ENCODE measurements at regions not wholly inside any gene's neighbourhood (a gene's known extent, or its start where the extent isn't known, plus 50 kb on each side); places are given as distances from the start of the nearest gene placed in this dataset.

DNA sequence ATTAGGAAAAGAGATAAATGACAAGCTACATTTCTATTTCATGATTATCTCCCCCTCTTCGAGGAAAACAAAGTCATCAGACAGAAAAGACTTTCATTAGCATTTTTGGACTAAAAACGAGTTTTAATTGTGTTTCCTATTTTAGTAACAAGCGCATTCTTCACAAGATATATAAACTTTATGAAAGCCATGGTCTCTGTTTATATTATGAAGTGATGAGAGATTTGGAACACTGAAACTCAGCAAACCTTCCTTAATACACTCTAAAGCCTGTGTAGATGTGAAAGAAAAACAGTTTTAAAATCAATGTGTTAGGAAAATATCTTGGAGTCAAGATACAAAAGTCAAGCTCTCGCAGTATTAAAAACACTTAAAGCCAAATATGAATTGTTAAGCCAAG lies 539.1 kb downstream of the LRFN5 start:
- H3K36me3 ChIP-seq (ENCODE audit: control insufficient read depth in 2 of 3, insufficient read depth in 3 of 3, low read length in 3 of 3) = no peaks in the 10 kb centered on the region
- no peak for FAIRE-seq
- no peak overlapping the region for H3K9ac ChIP-seq (ENCODE audit: low read length in 3 of 3)
- H3K27ac ChIP-seq (ENCODE audit: low read depth in 2 of 2, low read length in 2 of 2) = no peak overlapping the region
- no peaks in the 10 kb centered on the region for H3K9me3 ChIP-seq (ENCODE audit: control insufficient read depth in 2 of 3, insufficient read depth in 1 of 3, low read length in 3 of 3)
- intact Hi-C loops (cut with DNase I) = no loop called here
- H3K4me1 ChIP-seq (ENCODE audit: control insufficient read depth in 2 of 3, insufficient read depth in 2 of 3, low read depth in 1 of 3, low read length in 3 of 3) = no peaks in the 10 kb centered on the region
- no peak overlapping the region for H3K4me3 ChIP-seq (ENCODE audit: low read length in 3 of 3)
- DNase-seq = no peak
- TF ChIP-seq, protein P1, sequence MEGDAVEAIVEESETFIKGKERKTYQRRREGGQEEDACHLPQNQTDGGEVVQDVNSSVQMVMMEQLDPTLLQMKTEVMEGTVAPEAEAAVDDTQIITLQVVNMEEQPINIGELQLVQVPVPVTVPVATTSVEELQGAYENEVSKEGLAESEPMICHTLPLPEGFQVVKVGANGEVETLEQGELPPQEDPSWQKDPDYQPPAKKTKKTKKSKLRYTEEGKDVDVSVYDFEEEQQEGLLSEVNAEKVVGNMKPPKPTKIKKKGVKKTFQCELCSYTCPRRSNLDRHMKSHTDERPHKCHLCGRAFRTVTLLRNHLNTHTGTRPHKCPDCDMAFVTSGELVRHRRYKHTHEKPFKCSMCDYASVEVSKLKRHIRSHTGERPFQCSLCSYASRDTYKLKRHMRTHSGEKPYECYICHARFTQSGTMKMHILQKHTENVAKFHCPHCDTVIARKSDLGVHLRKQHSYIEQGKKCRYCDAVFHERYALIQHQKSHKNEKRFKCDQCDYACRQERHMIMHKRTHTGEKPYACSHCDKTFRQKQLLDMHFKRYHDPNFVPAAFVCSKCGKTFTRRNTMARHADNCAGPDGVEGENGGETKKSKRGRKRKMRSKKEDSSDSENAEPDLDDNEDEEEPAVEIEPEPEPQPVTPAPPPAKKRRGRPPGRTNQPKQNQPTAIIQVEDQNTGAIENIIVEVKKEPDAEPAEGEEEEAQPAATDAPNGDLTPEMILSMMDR (IDR thresholded peaks at IDR 0.05; ENCODE audit: borderline replicate concordance, extremely low read depth, insufficient read depth) = no peak
- H3K27me3 ChIP-seq (ENCODE audit: control insufficient read depth, insufficient read depth, low read length) = no peaks in the 10 kb centered on the region

DNA sequence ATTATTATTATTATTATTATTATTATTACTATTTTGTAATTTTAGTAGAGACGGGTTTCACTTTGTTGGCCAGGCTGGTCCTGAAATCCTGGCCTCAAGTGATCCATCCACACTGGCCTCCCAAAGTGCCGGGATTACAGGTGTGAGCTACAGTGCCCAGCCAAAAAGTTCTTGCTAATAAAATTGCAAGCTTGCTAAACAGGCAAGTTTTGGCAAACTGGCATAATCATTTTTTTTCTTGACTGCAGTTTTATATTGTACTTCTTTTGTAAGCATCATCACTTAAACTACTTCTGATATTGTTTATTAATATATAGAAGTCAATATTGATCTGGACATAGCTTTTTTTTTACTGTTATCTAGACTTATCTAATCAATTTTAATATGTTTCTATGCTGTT lies 536.4 kb downstream of the LRFN5 start:
- Histone ChIP-seq H3K4me3 (ENCODE audit: low read length in 3 of 3) (no peak overlapping the region), H3K9me3 (ENCODE audit: control insufficient read depth in 2 of 3, insufficient read depth in 1 of 3, low read length in 3 of 3) (no peaks in the 10 kb centered on the region), H3K4me1 (ENCODE audit: control insufficient read depth in 2 of 3, insufficient read depth in 2 of 3, low read depth in 1 of 3, low read length in 3 of 3) (no peaks in the 10 kb centered on the region), H3K27ac (ENCODE audit: low read depth in 2 of 2, low read length in 2 of 2) (no peak overlapping the region), H3K27me3 (ENCODE audit: control insufficient read depth, insufficient read depth, low read length) (no peaks in the 10 kb centered on the region), H3K9ac (ENCODE audit: low read length in 3 of 3) (no peak overlapping the region), H3K36me3 (ENCODE audit: control insufficient read depth in 2 of 3, insufficient read depth in 3 of 3, low read length in 3 of 3) (no peaks in the 10 kb centered on the region)
- TF ChIP-seq, protein P1 (IDR thresholded peaks at IDR 0.05; ENCODE audit: borderline replicate concordance, extremely low read depth, insufficient read depth) = no peak
- FAIRE-seq (no peak), DNase-seq (no peak)
- intact Hi-C loops (cut with DNase I) = no loop called here

DNA sequence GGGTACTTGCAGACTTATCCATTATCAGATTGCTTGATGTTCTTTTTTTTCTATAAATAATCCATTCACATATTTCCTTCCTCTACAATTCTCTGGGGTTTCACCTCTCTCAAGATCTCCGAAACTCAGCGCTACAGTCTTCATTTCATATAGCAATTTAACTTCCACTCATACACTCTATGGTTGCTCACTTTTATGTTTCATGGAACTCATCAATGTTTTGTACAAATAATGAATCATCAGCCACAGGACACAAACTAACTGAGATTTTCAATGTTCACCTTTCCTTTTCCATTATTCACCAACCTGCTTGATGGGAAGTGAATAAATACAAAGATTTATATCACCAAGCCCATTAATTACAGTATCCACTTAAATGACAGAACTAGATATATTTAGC lies 534.7 kb downstream of the LRFN5 start:
- FAIRE-seq = no peak
- intact Hi-C loops (cut with DNase I) = no loop called here
- no peak for DNase-seq

More for the DNA sequence above, 534.7 kb downstream of the LRFN5 start:
- no peaks in the 10 kb centered on the region for H3K9me3 ChIP-seq (ENCODE audit: control insufficient read depth in 2 of 3, insufficient read depth in 1 of 3, low read length in 3 of 3)
- H3K9ac ChIP-seq (ENCODE audit: low read length in 3 of 3) = no peak overlapping the region
- no peaks in the 10 kb centered on the region for H3K27me3 ChIP-seq (ENCODE audit: control insufficient read depth, insufficient read depth, low read length)
- TF ChIP-seq, protein P1 (IDR thresholded peaks at IDR 0.05; ENCODE audit: borderline replicate concordance, extremely low read depth, insufficient read depth) = no peak
- H3K27ac ChIP-seq (ENCODE audit: low read depth in 2 of 2, low read length in 2 of 2) = no peak overlapping the region
- no peaks in the 10 kb centered on the region for H3K36me3 ChIP-seq (ENCODE audit: control insufficient read depth in 2 of 3, insufficient read depth in 3 of 3, low read length in 3 of 3)
- no peak overlapping the region for H3K4me3 ChIP-seq (ENCODE audit: low read length in 3 of 3)
- H3K4me1 ChIP-seq (ENCODE audit: control insufficient read depth in 2 of 3, insufficient read depth in 2 of 3, low read depth in 1 of 3, low read length in 3 of 3) = no peaks in the 10 kb centered on the region

All from kidney (tissue), 13 donors.